ENCODE measurements at regions not wholly inside any gene's neighbourhood (a gene's known extent, or its start where the extent isn't known, plus 50 kb on each side); places are given as distances from the start of the nearest gene placed in this dataset.

DNA sequence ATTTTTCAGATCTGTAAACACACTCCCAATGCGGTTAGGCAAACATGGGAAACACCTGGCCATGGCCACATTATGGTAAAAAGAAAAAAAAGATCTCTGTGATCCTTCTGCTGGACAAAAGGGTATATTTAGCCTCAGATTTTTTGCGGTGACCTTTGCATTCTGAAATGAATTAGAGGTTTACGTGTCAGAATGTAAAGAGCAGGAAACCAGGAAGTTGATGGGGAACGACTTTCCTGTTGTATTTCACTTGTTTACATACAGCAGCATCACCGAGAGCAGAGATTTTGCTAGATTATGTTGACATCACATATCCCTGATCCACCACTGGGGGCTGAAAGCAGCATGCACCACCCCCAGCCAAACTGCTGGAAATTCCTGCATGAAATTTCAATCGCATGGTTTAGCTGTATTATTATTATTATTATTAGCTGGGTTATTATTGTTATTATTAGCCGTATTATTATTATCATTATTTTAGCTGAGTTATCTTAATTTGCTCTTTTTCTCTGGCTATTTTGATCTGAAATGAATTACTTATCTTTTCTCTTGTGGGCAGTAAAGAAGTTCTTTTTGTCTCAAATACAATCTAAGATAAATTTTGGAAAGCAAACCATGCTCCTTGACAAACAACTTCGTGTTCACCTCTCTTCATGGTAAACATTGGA, 189.4 kb downstream of the ZFP64 start:
- TF ChIP-seq, protein P1, sequence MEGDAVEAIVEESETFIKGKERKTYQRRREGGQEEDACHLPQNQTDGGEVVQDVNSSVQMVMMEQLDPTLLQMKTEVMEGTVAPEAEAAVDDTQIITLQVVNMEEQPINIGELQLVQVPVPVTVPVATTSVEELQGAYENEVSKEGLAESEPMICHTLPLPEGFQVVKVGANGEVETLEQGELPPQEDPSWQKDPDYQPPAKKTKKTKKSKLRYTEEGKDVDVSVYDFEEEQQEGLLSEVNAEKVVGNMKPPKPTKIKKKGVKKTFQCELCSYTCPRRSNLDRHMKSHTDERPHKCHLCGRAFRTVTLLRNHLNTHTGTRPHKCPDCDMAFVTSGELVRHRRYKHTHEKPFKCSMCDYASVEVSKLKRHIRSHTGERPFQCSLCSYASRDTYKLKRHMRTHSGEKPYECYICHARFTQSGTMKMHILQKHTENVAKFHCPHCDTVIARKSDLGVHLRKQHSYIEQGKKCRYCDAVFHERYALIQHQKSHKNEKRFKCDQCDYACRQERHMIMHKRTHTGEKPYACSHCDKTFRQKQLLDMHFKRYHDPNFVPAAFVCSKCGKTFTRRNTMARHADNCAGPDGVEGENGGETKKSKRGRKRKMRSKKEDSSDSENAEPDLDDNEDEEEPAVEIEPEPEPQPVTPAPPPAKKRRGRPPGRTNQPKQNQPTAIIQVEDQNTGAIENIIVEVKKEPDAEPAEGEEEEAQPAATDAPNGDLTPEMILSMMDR (IDR thresholded peaks at IDR 0.05), result no peak
- TF ChIP-seq POLR2AphosphoS5 (IDR thresholded peaks at IDR 0.05) (no peak), POLR2A (IDR thresholded peaks at IDR 0.05) (no peak), EP300 (IDR thresholded peaks at IDR 0.05; ENCODE audit: low read depth) (no peak)

Data from transverse colon (tissue), 4 donors.